CD4-positive, alpha-beta T cell treated with Interleukin-17A for 4 hours (primary cell): ENCODE measurements at regions not wholly inside any gene's neighbourhood (a gene's known extent, or its start where the extent isn't known, plus 50 kb on each side); places are given as distances from the start of the nearest gene placed in this dataset.
"Not testable (repeated sequence)": the region's sequence is repeated elsewhere in the genome, so short reads cannot be mapped to it uniquely, and the experiment has no call there.

Experiments used
- DNase-seq: peaks from one replicate; pipeline ENCODE4 v3.0.0-alpha.2; 2020; ENCODE audit warnings: mixed read lengths

DNA sequence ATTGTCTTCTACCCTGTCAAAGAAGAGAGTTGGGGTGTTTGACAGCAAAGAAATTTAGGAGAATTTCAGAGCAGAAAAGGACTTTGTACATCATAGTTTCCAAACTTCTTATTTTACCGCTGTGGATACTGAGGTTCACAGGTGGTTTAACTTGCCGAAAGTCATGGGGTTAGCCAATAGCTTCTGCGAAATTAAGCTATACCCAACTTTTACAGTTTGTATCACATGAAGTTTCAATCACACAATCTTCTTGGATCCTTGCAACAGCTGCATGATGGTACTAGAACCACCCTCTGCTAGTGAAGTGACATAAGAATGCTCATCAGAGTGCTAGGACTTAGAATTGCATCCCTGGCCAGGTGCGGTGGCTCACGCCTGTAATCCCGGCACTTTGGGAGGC lies 345.5 kb downstream of the CD83 start:
- DNase-seq: no peak

DNA sequence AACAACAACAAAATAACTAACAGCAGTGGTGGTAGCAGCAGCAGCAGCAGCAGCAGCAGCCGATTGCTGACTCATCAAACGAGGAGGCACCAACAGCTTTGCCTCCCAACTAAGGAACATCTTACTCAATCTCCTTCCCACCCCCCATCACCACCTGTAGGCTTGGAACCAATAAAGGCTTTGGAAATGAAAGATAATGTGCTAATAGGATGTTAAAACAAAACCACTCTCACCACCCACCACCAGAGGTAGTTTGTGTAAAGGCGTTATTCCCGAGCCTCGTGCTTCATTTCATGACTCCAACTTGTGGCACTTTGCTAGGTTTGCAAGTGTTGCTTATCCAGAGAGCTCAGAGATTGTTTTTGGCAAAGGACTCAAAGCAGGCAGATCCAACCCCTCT lies 346.5 kb downstream of the CD83 start:
- no peak for DNase-seq

- DNase-seq: no peak
Measured at GRCh38 chr6:14464716-14465115, 347.1 kb downstream of the CD83 start.

- no peak for DNase-seq
Measured at GRCh38 chr6:14466278-14466677, 348.7 kb downstream of the CD83 start.

DNA sequence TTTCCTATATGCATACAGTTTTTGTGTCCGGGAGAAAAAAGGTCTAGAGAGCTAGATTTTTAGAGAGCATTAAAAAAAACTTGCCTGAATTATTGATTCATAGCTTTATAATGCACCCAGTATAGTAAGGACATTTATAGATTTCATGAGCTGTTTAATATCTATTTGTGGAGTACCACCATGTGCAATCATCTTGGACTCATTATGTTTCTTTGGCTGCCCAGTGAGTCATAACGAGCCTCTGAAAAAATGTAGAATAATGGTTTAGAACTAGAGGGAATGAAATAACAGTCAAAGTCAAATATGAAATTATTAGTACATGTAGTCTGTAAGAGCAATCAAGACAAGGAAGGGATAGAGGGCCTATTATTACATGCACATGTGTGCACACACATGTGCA lies 350.0 kb downstream of the CD83 start:
- DNase-seq: no peak

DNA sequence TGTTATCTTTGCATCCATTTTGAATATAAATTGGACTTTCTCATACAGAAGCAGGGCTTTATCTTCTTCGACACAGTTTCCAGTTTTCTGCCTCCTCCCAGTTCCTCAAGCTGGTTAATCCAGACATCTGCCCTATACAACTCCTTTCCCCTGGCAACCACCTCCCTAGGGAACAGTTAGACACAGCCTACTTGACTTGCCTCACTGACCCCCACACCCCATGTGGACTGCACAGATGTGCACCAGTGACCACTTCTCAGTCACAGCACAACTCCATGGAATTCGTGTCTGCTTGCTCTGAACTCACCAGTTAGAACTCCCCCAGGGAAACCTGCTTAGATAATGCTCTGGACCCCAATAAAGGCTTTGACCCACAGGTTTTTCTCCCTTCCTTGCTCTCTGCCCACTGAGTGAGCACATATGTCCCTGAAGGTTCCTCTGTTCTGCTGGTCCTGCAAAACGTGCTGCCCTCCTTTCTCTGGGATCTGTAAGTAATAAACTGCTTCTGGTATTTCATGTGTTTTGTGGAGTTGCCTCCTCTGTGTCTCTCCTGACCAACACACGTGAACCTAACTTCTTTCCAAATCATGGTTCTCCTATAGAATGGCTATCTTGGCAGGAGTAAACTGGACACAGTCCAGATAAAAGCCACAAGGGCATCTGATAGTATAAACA lies 351.2 kb downstream of the CD83 start:
- DNase-seq: no peak

GRCh38 chr6:14470101-14470500 lies 352.5 kb downstream of the CD83 start:
- no peak for DNase-seq

DNA sequence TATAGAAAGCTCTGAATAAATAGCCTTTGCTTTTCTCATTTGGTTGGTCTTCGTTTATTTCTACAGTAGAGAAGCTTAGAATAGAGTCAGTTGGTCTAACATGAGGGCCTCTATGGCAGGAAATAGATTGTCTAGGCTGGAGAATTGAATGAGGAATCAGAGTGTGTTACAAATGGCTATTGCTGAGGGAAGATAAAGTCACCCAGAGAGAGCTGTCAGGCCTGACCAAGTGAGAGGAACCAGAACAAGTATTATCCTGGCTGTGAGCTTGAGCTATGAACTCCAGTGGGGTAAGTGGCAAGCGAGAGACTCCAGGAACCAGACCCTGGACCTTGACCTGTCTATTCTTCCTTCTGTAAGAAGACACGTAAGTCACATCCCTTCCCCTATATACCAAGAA lies 353.1 kb downstream of the CD83 start:
- no peak for DNase-seq

DNA sequence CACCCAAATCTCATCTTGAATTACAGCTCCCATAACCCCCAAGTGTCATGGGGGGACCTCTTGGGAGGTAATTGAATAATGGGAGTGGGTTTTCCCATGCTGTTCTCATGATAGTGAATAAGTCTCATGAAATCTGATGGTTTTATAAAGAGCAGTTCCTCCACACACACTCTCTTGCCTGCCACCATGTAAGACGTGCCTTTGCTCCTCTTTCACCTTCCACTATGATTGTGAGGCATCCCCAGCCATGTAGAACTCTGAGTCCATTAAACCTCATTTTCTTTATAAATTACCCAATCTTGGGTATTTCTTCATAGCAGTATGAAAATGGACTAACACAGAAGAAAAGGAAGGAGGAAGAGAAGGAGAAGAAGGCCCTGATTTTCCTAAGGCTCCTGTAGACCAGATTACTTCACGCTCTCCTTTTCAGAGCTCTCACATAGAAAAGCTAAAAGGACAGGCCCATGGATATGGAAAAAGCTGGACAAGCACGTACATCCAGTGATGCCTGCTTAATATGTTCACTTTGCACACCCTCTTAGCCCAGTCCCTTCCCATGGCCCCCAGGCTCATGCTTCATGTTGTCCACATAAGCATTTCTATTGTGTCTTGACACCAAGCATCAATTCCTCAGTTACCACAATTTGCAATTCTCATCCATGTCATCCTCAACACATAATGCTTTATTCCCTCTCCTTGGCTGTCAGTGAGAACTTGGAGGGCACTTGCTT lies 354.8 kb downstream of the CD83 start:
- no peak for DNase-seq

GRCh38 chr6:14472986-14473337 lies 355.4 kb downstream of the CD83 start:
- no peak for DNase-seq

- no peak for DNase-seq
Measured at GRCh38 chr6:14474816-14475215, 357.2 kb downstream of the CD83 start.

- no peak for DNase-seq
Measured at GRCh38 chr6:14475306-14475705, 357.7 kb downstream of the CD83 start.

- no peak for DNase-seq
Measured at GRCh38 chr6:14476793-14477531, 359.4 kb downstream of the CD83 start.

DNA sequence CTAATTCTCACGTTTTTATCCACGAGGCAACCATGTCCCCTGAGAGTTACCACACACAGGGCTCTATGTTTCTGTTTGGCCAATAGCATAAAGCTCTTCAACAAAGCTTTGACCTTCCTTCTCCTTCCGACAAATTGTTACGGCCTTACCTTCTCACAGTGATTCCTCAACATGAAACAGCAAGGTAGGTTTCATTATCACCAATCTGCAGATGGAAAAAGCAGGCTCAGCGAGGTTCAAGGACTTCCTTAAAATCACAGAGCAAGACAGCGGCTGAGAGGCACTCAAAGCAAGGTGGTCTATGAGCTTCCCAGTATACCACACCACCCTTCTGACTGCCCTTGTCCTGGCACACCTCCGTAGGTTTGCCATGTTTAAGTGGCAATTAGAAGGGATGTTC lies 360.0 kb downstream of the CD83 start:
- no peak for DNase-seq

GRCh38 chr6:14478381-14479225 lies 361.0 kb downstream of the CD83 start:
- DNase-seq: no peak

- DNase-seq: not testable (repeated sequence)
Measured at GRCh38 chr6:14481946-14482345, 364.4 kb downstream of the CD83 start.

DNA sequence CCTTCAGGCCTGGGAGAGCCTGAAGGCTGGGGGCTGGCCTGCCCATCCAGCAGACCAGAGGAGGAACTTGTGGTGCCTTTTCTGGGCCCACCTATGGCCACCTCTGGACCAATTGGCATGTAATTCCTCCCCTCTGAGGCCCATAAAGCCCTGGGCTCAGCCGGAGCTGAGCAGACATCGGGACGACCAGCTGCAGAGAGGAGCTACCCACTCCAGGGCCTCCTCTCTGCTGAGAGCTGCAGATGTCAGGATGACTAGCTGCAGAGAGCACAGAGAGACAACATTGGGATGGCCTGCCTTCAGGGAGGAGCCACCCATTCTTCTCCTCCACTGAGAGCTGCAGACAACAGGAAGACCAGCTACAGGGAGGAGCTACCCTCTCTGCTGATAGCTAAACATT lies 370.1 kb downstream of the CD83 start:
- DNase-seq: no peak

DNA sequence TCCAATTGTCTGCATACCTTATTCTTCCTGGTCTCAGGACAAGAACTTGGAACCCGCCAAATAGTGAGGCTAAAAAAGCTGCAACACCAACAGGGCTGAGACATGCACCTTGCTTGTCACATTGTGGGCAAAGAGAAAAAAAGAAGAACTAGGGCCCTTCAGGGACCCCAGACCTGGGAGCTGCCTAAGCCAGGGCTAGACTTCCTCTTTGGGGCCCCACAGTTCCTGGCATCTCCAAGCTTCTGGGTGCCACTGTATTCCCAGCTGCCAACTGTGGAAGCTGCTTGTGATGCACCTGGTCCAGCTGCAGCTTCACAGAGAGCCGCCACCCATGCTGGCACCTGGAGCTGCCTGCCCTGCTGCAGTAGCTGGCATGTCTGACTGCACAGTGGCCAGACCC lies 370.6 kb downstream of the CD83 start:
- no peak for DNase-seq

DNA sequence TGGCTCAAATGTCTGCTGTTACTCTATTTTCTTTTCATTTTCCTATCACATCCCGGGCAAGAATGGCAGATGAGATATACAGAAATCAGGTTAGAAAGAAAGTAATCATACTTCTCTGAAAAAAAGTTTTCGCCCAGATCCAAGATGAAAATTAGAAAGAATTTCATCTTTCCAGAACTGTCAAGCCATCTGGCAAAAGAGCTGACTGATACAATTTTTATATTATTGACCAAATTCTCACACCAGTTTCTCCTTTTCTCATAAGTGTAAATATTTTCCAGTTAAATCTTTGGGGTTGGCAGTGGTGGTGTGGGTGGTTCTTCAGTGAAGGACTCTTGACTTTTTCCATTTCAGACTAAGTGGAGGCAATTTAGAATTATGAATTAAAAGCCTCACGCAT lies 371.9 kb downstream of the CD83 start:
- DNase-seq: no peak

DNA sequence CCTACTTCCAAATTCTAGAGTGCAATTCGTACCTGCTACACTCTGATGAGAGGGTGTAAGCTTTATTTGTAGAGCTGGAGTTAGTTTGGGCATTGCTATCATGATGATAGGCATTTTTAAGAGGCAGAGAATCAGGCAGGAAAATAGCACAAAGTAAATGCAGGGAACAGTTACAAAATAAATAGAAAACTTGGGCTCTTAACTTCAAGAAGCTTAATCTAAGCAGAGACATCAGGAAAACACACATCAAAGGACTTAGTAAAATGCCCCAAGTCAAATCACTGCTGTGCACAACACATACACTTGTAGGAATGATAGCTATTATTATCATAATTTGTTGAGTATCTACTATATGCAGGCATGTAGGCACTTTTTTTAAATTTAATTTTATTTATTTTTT lies 381.2 kb downstream of the CD83 start:
- DNase-seq: no peak

DNA sequence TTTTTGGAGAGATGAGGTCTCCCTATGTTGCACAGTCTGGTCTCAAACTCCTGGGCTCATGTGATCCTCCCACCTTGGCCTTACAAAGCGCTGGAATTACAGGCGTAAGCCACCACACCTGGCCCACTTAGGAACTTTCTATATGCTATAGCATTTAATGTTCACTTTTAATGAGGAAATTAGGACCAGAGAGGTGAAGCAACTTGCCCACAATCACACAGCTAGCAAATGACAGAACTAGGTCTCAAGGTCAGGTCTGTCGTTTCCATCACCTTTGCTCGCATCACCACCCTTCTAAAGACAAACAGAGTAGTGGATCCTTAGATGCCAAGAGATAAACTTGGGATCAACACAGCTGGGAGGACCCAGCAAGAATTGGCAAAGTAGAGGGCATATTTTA lies 381.7 kb downstream of the CD83 start:
- no peak for DNase-seq

GRCh38 chr6:14499841-14500240 lies 382.3 kb downstream of the CD83 start:
- DNase-seq: no peak

GRCh38 chr6:14500809-14501208 lies 383.2 kb downstream of the CD83 start:
- DNase-seq: no peak
